Prostate gland (tissue), 2 donors: ENCODE measurements at regions not wholly inside any gene's neighbourhood (a gene's known extent, or its start where the extent isn't known, plus 50 kb on each side); places are given as distances from the start of the nearest gene placed in this dataset.

Source experiments
- POLR2A ChIP-seq: fragments of 450-650 bp; IDR thresholded peaks from one replicate; pipeline ENCODE4 v1.6.1; 2016; ENCODE audit warnings: antibody characterized with exemption, mild to moderate bottlenecking
- TF ChIP-seq, protein P1 (sequence below), 4 experiments: fragments of 200-600 bp in 2 of 4; fragments of 450-650 bp in 2 of 4; sonication (generic) in 2 of 4; IDR thresholded peaks; 1 replicate in 3 of 4; 2 replicates in 1 of 4; pipeline ENCODE4 v1.5.1; 2016 to 2019; ENCODE audit warnings: antibody characterized with exemption in 4 of 4, mild to moderate bottlenecking in 2 of 4, moderate library complexity in 2 of 4

DNA sequence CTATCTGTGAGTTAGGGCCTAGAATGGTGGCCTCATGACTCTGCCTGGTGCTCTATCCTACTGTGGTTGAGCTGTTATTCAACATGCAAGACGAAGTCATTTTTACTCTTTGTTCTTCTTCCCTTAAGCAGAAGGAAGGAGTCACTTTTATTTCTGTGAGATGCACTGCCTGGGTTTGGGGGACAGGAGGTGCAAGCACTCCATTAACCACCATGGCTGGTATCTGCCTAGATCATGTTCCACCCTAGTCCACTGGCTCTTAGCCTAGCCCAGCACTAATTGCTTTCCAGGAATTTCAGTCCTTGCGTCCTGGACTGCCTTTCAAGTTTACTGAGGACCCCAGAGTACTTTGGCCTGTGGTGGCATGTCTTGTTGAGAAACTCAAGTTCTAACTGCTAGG lies 1182.7 kb downstream of the FSTL5 start:
- TF ChIP-seq POLR2A, result no peak
- TF ChIP-seq, protein P1, sequence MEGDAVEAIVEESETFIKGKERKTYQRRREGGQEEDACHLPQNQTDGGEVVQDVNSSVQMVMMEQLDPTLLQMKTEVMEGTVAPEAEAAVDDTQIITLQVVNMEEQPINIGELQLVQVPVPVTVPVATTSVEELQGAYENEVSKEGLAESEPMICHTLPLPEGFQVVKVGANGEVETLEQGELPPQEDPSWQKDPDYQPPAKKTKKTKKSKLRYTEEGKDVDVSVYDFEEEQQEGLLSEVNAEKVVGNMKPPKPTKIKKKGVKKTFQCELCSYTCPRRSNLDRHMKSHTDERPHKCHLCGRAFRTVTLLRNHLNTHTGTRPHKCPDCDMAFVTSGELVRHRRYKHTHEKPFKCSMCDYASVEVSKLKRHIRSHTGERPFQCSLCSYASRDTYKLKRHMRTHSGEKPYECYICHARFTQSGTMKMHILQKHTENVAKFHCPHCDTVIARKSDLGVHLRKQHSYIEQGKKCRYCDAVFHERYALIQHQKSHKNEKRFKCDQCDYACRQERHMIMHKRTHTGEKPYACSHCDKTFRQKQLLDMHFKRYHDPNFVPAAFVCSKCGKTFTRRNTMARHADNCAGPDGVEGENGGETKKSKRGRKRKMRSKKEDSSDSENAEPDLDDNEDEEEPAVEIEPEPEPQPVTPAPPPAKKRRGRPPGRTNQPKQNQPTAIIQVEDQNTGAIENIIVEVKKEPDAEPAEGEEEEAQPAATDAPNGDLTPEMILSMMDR (IDR thresholded peaks at IDR 0.05), result no peak
